Chondrocyte (in vitro differentiated cells): ENCODE measurements at regions not wholly inside any gene's neighbourhood (a gene's known extent, or its start where the extent isn't known, plus 50 kb on each side); places are given as distances from the start of the nearest gene placed in this dataset.

Experiments
- DNase-seq: peaks from one replicate; pipeline ENCODE4 v3.0.0; 2021; ENCODE audit warnings: mixed read lengths, low spot score
- H3K27ac Mint-ChIP-seq: one replicate; pipeline ENCODE4 v1.8.0; 2021; ENCODE audit warnings: mild to moderate bottlenecking, moderate library complexity, mixed read lengths; ENCODE audit not compliant: unreplicated experiment
- H3K27me3 Mint-ChIP-seq: 2 replicates; pipeline ENCODE4 v1.8.0; 2021; ENCODE audit warnings: low read depth, mixed read lengths
- H3K36me3 Mint-ChIP-seq: 2 replicates; pipeline ENCODE4 v1.8.0; 2021; ENCODE audit warnings: low read depth, mixed read lengths
- H3K4me1 Mint-ChIP-seq: 2 replicates; pipeline ENCODE4 v1.8.0; 2021; ENCODE audit warnings: low read depth, mild to moderate bottlenecking, mixed read lengths
- H3K4me3 Mint-ChIP-seq: one replicate; pipeline ENCODE4 v1.8.0; 2021; ENCODE audit warnings: mild to moderate bottlenecking, moderate library complexity, mixed read lengths; ENCODE audit not compliant: unreplicated experiment
- H3K9me3 Mint-ChIP-seq: 2 replicates; pipeline ENCODE4 v1.8.0; 2021; ENCODE audit warnings: low read depth, mixed read lengths
- CTCF ChIP-seq: fragments of 200-600 bp; sonication (generic); IDR thresholded peaks from 2 replicates; pipeline ENCODE4 v1.5.0; 2021; ENCODE audit warnings: antibody characterized with exemption, mild to moderate bottlenecking, moderate library complexity

- no peak for TF ChIP-seq CTCF
- DNase-seq = no peak
- Mint-ChIP-seq H3K4me3 (no peak overlapping the region), H3K36me3 (peaks cover 1% of the 10 kb centered on the region), H3K27me3 (peaks cover 9% of the 10 kb centered on the region), H3K27ac (no peak overlapping the region), H3K9me3 (no peaks in the 10 kb centered on the region), H3K4me1 (peaks cover 49% of the 10 kb centered on the region)
Observed at GRCh38 chr11:11215058-11215815, 137.8 kb downstream of the CSNK2A3 start.

- TF ChIP-seq CTCF = no peak
- H3K9me3 Mint-ChIP-seq = peaks cover 3% of the 10 kb centered on the region
- H3K4me3 Mint-ChIP-seq = no peak overlapping the region
- DNase-seq = no peak
- H3K36me3 Mint-ChIP-seq = peaks cover 1% of the 10 kb centered on the region
- H3K27ac Mint-ChIP-seq = no peak overlapping the region
- H3K27me3 Mint-ChIP-seq = peaks cover 11% of the 10 kb centered on the region
- H3K4me1 Mint-ChIP-seq = peaks cover 29% of the 10 kb centered on the region
Observed at GRCh38 chr11:11213117-11213516, 139.9 kb downstream of the CSNK2A3 start.

DNA sequence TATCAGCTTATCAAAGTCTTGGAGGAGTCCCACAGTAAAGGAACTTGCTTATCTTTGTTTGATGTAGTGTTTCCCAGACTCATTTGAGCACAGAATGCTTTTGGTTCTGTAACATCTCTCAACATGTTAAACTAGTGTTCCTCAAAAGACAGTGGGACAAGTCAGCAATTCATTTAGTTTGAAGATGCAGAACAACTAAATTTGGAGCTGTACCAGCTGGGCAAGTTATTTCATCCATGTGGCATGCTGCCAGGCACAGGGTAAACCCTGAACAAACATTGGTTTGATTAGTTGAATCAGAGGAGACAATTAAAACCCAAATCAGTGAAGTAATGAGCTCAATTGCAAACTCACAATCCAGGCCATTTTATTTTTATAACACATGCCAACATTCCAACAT is 141.2 kb downstream of the CSNK2A3 start:
- Mint-ChIP-seq H3K4me1 (peaks cover 27% of the 10 kb centered on the region), H3K27ac (no peak overlapping the region), H3K36me3 (peaks cover 1% of the 10 kb centered on the region), H3K4me3 (no peak overlapping the region), H3K27me3 (peaks cover 11% of the 10 kb centered on the region), H3K9me3 (peaks cover 3% of the 10 kb centered on the region)
- no peak for TF ChIP-seq CTCF
- no peak for DNase-seq

GRCh38 chr11:11211186-11211585 is 141.9 kb downstream of the CSNK2A3 start:
- H3K4me1 Mint-ChIP-seq = peaks cover 27% of the 10 kb centered on the region
- no peak for TF ChIP-seq CTCF
- H3K36me3 Mint-ChIP-seq = peaks cover 1% of the 10 kb centered on the region
- H3K27ac Mint-ChIP-seq = no peak overlapping the region
- peaks cover 14% of the 10 kb centered on the region for H3K27me3 Mint-ChIP-seq
- H3K9me3 Mint-ChIP-seq = peaks cover 3% of the 10 kb centered on the region
- no peak overlapping the region for H3K4me3 Mint-ChIP-seq
- DNase-seq = no peak

- H3K4me3 Mint-ChIP-seq = no peak overlapping the region
- peaks cover 27% of the 10 kb centered on the region for H3K4me1 Mint-ChIP-seq
- peaks cover 3% of the 10 kb centered on the region for H3K9me3 Mint-ChIP-seq
- TF ChIP-seq CTCF = no peak
- no peak for DNase-seq
- no peak overlapping the region for H3K27ac Mint-ChIP-seq
- H3K27me3 Mint-ChIP-seq = peaks cover 13% of the 10 kb centered on the region
- peaks cover 1% of the 10 kb centered on the region for H3K36me3 Mint-ChIP-seq
Observed at GRCh38 chr11:11210446-11210845, 142.6 kb downstream of the CSNK2A3 start.
